ENCODE measurements at regions not wholly inside any gene's neighbourhood (a gene's known extent, or its start where the extent isn't known, plus 50 kb on each side); places are given as distances from the start of the nearest gene placed in this dataset.

DNA sequence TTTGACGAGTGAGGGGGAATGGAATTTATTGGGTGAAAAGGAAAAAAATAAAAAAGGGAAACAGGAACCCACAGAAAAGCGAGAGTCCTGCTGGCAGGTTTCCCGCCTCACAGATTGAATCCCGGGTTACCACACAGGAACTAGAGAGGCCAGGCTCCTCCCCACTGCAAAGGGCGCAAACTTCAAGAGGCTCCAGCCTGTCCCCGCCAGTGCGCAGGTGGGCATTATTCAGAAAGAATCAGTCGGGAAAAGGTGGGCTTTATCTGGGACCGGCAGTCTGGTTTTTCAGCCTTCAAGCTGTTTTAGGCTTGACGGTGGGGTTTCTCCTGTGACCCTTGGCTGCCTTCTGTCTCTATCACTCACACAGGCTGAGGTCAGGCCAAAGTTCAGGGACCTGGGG is 1496.8 kb downstream of the RPA4 start:
- DNase-seq (peak in 1 of 5 donors; percentile 22), FAIRE-seq (no peak)
- H3K9ac ChIP-seq (ENCODE audit: low read length in 3 of 3), result no peak overlapping the region
- no peak overlapping the region for H3K4me3 ChIP-seq (ENCODE audit: low read length in 3 of 3)
- TF ChIP-seq, protein P1, sequence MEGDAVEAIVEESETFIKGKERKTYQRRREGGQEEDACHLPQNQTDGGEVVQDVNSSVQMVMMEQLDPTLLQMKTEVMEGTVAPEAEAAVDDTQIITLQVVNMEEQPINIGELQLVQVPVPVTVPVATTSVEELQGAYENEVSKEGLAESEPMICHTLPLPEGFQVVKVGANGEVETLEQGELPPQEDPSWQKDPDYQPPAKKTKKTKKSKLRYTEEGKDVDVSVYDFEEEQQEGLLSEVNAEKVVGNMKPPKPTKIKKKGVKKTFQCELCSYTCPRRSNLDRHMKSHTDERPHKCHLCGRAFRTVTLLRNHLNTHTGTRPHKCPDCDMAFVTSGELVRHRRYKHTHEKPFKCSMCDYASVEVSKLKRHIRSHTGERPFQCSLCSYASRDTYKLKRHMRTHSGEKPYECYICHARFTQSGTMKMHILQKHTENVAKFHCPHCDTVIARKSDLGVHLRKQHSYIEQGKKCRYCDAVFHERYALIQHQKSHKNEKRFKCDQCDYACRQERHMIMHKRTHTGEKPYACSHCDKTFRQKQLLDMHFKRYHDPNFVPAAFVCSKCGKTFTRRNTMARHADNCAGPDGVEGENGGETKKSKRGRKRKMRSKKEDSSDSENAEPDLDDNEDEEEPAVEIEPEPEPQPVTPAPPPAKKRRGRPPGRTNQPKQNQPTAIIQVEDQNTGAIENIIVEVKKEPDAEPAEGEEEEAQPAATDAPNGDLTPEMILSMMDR (IDR thresholded peaks at IDR 0.05; ENCODE audit: borderline replicate concordance, extremely low read depth, insufficient read depth), result no peak
- no peaks in the 10 kb centered on the region for H3K9me3 ChIP-seq (ENCODE audit: control insufficient read depth in 2 of 3, insufficient read depth in 1 of 3, low read length in 3 of 3)
- H3K4me1 ChIP-seq (ENCODE audit: control insufficient read depth in 2 of 3, insufficient read depth in 2 of 3, low read depth in 1 of 3, low read length in 3 of 3), result no peaks in the 10 kb centered on the region
- no peaks in the 10 kb centered on the region for H3K36me3 ChIP-seq (ENCODE audit: control insufficient read depth in 2 of 3, insufficient read depth in 3 of 3, low read length in 3 of 3)
- H3K27me3 ChIP-seq (ENCODE audit: control insufficient read depth, insufficient read depth, low read length), result no peaks in the 10 kb centered on the region
- H3K27ac ChIP-seq (ENCODE audit: low read depth in 2 of 2, low read length in 2 of 2), result no peak overlapping the region
- intact Hi-C loops (cut with DNase I), result no loop called here

DNA sequence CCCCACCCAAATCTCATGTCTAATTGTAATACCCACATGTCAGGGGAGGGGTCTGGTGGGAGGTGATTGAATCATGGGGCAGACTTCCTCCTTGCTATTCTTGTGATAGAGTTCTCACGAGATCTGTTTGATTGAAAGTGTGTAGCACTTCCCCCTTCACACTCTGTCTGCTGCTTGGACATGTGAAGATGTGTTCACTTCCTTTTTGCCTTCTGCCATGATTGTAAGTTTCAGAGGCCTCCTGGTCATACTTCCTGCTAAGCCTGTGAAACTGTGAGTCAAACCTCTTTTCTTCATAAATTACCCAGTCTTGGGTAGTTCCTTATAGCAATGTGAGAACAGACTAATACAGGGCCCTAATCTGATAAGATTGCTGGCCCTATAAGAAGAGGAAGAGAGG is 1514.8 kb downstream of the RPA4 start:
- no peaks in the 10 kb centered on the region for H3K36me3 ChIP-seq (ENCODE audit: control insufficient read depth in 2 of 3, insufficient read depth in 3 of 3, low read length in 3 of 3)
- intact Hi-C loops (cut with DNase I), result no loop called here
- H3K9ac ChIP-seq (ENCODE audit: low read length in 3 of 3), result no peak overlapping the region
- H3K27me3 ChIP-seq (ENCODE audit: control insufficient read depth, insufficient read depth, low read length), result no peaks in the 10 kb centered on the region
- DNase-seq (no peak), FAIRE-seq (no peak)
- H3K4me3 ChIP-seq (ENCODE audit: low read length in 3 of 3), result no peak overlapping the region
- TF ChIP-seq, protein P1 (IDR thresholded peaks at IDR 0.05; ENCODE audit: borderline replicate concordance, extremely low read depth, insufficient read depth), result no peak
- no peak overlapping the region for H3K27ac ChIP-seq (ENCODE audit: low read depth in 2 of 2, low read length in 2 of 2)
- H3K9me3 ChIP-seq (ENCODE audit: control insufficient read depth in 2 of 3, insufficient read depth in 1 of 3, low read length in 3 of 3), result no peaks in the 10 kb centered on the region
- H3K4me1 ChIP-seq (ENCODE audit: control insufficient read depth in 2 of 3, insufficient read depth in 2 of 3, low read depth in 1 of 3, low read length in 3 of 3), result no peaks in the 10 kb centered on the region

DNA sequence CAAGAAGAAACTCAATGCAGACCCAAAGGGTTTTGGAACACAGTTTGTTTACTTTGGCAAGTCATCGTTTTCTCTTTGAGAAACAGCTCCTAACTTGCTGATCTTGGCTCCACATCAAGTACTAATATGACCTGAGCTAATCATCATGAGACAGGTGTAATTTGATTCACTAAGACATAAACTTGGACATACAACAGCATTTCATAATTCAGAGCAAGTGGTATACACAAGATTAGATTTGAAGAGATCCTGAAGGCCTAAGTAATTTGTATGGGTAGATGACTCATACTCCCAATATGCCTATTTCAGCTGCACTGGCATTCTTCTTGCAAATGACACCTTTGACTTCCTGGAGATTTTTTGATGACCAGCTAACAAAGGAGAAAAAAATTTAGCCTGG is 1521.7 kb downstream of the RPA4 start:
- intact Hi-C loops (cut with DNase I), result no loop called here
- Histone ChIP-seq H3K27me3 (ENCODE audit: control insufficient read depth, insufficient read depth, low read length) (no peaks in the 10 kb centered on the region), H3K9ac (ENCODE audit: low read length in 3 of 3) (no peak overlapping the region), H3K4me3 (ENCODE audit: low read length in 3 of 3) (no peak overlapping the region), H3K9me3 (ENCODE audit: control insufficient read depth in 2 of 3, insufficient read depth in 1 of 3, low read length in 3 of 3) (no peaks in the 10 kb centered on the region), H3K27ac (ENCODE audit: low read depth in 2 of 2, low read length in 2 of 2) (no peak overlapping the region), H3K4me1 (ENCODE audit: control insufficient read depth in 2 of 3, insufficient read depth in 2 of 3, low read depth in 1 of 3, low read length in 3 of 3) (no peaks in the 10 kb centered on the region), H3K36me3 (ENCODE audit: control insufficient read depth in 2 of 3, insufficient read depth in 3 of 3, low read length in 3 of 3) (no peaks in the 10 kb centered on the region)
- FAIRE-seq (no peak), DNase-seq (no peak)
- TF ChIP-seq, protein P1 (IDR thresholded peaks at IDR 0.05; ENCODE audit: borderline replicate concordance, extremely low read depth, insufficient read depth), result no peak

GRCh38 chrX:98407584-98407983 is 1523.9 kb downstream of the RPA4 start:
- Histone ChIP-seq H3K9ac (ENCODE audit: low read length in 3 of 3) (no peak overlapping the region), H3K4me1 (ENCODE audit: control insufficient read depth in 2 of 3, insufficient read depth in 2 of 3, low read depth in 1 of 3, low read length in 3 of 3) (no peaks in the 10 kb centered on the region), H3K9me3 (ENCODE audit: control insufficient read depth in 2 of 3, insufficient read depth in 1 of 3, low read length in 3 of 3) (no peaks in the 10 kb centered on the region), H3K27me3 (ENCODE audit: control insufficient read depth, insufficient read depth, low read length) (no peaks in the 10 kb centered on the region), H3K36me3 (ENCODE audit: control insufficient read depth in 2 of 3, insufficient read depth in 3 of 3, low read length in 3 of 3) (no peaks in the 10 kb centered on the region), H3K27ac (ENCODE audit: low read depth in 2 of 2, low read length in 2 of 2) (no peak overlapping the region), H3K4me3 (ENCODE audit: low read length in 3 of 3) (no peak overlapping the region)
- TF ChIP-seq, protein P1 (IDR thresholded peaks at IDR 0.05; ENCODE audit: borderline replicate concordance, extremely low read depth, insufficient read depth), result no peak
- DNase-seq (no peak), FAIRE-seq (no peak)
- intact Hi-C loops (cut with DNase I), result no loop called here

Data from kidney (tissue), 13 donors.